HepG2 (cell line): ENCODE measurements at regions not wholly inside any gene's neighbourhood (a gene's known extent, or its start where the extent isn't known, plus 50 kb on each side); places are given as distances from the start of the nearest gene placed in this dataset.

Experiments
- EZH2 ChIP-seq: conservative IDR thresholded peaks from 2 replicates; pipeline ENCODE4 v1.6.1; 2012; ENCODE audit warnings: mild to moderate bottlenecking, low read depth, low read length, moderate library complexity
- MEIS2 ChIP-seq: sonication (generic); formaldehyde crosslinking; IDR thresholded peaks from 2 replicates; pipeline ENCODE4 v1.9.0; 2021; ENCODE audit warnings: mild to moderate bottlenecking, missing genetic modification reagents
- ONECUT2 ChIP-seq: sonication (generic); formaldehyde crosslinking; IDR thresholded peaks from 2 replicates; pipeline ENCODE4 v1.4.0; 2020; ENCODE audit warnings: missing genetic modification reagents
- U2AF1 ChIP-seq: fragments of 200-400 bp; formaldehyde crosslinking; optimal IDR thresholded peaks from 2 replicates; pipeline ENCODE3; 2017; ENCODE audit warnings: mild to moderate bottlenecking, low read depth, low read length
- TF ChIP-seq, protein P1 (sequence below): IDR thresholded peaks from 2 replicates; pipeline ENCODE4 v1.6.1; 2012; ENCODE audit warnings: inconsistent platforms
- TF ChIP-seq, protein P2 (sequence below): sonication (generic); formaldehyde crosslinking; IDR thresholded peaks from 2 replicates; pipeline ENCODE4 v1.5.0; 2020; ENCODE audit warnings: mild to moderate bottlenecking, missing genetic modification reagents, moderate library complexity

DNA sequence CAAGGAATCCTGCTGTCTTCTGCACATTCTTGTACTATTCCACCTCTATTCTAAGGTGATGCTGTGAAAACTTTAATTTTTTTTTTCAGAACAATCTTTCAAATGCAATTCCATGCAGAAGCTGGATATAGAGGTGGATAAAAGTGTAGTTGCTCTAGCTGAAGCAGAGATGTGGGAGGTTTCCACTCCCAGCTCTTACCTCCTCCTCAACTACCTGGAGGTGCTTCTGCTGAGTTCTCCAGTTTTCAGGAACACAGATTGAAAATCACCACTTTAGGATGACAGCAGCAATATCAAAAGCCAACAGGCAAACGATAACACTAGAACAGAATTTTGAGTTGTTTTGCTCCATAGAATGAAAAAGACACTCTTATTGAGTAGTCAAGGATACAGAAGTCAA lies 51.1 kb upstream of the FAM98A start:
- TF ChIP-seq MEIS2 (CRISPR knock-in tag) (no peak), U2AF1 (no peak), ONECUT2 (CRISPR knock-in tag) (no peak), EZH2 (no peak)
- TF ChIP-seq, protein P1, sequence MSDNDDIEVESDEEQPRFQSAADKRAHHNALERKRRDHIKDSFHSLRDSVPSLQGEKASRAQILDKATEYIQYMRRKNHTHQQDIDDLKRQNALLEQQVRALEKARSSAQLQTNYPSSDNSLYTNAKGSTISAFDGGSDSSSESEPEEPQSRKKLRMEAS: no peak
- TF ChIP-seq, protein P2, sequence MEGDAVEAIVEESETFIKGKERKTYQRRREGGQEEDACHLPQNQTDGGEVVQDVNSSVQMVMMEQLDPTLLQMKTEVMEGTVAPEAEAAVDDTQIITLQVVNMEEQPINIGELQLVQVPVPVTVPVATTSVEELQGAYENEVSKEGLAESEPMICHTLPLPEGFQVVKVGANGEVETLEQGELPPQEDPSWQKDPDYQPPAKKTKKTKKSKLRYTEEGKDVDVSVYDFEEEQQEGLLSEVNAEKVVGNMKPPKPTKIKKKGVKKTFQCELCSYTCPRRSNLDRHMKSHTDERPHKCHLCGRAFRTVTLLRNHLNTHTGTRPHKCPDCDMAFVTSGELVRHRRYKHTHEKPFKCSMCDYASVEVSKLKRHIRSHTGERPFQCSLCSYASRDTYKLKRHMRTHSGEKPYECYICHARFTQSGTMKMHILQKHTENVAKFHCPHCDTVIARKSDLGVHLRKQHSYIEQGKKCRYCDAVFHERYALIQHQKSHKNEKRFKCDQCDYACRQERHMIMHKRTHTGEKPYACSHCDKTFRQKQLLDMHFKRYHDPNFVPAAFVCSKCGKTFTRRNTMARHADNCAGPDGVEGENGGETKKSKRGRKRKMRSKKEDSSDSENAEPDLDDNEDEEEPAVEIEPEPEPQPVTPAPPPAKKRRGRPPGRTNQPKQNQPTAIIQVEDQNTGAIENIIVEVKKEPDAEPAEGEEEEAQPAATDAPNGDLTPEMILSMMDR (CRISPR knock-in tag): no peak
